Activated B cell treated with CpG ODN at 0.5 μM for 24 hours (primary cell): ENCODE measurements at regions not wholly inside any gene's neighbourhood (a gene's known extent, or its start where the extent isn't known, plus 50 kb on each side); places are given as distances from the start of the nearest gene placed in this dataset.

Experiments used
- ATAC-seq: fragments of 200-7000 bp; cut with Tn5 transposase; one replicate; pipeline ENCODE4 v1.10.0; 2021; ENCODE audit warnings: low read depth, mild to moderate bottlenecking, moderate library complexity
- CTCF ChIA-PET: fragments of 350-600 bp; sonication (Branson Sonifier 250); formaldehyde crosslinking; loops from one replicate; lab custom pipeline; 2021; ENCODE audit warnings: antibody characterized with exemption; lab: Charles Lee
- POLR2A ChIA-PET: fragments of 350-600 bp; sonication (Branson Sonifier 250); formaldehyde crosslinking; loops from one replicate; lab custom pipeline; 2021; ENCODE audit warnings: antibody characterized with exemption; lab: Charles Lee
- DNase-seq: peaks from one replicate; pipeline ENCODE4 v3.0.0; 2022
- H3K27ac Mint-ChIP-seq: one replicate; pipeline ENCODE4 v1.8.0; 2020; ENCODE audit warnings: mixed read lengths
- H3K27me3 Mint-ChIP-seq: one replicate; pipeline ENCODE4 v1.8.0; 2021; ENCODE audit warnings: mixed read lengths
- H3K36me3 Mint-ChIP-seq: one replicate; pipeline ENCODE4 v1.8.0; 2021; ENCODE audit warnings: low read depth, mixed read lengths
- H3K4me1 Mint-ChIP-seq: one replicate; pipeline ENCODE4 v1.8.0; 2021; ENCODE audit warnings: mixed read lengths
- H3K4me3 Mint-ChIP-seq: one replicate; pipeline ENCODE4 v1.8.0; 2020; ENCODE audit warnings: mild to moderate bottlenecking, mixed read lengths
- H3K9me3 Mint-ChIP-seq: one replicate; pipeline ENCODE4 v1.8.0; 2020; ENCODE audit warnings: mixed read lengths
- CTCF ChIP-seq: fragments of 200-600 bp; IDR thresholded peaks from one replicate; pipeline ENCODE4 v1.8.0; 2022; ENCODE audit warnings: antibody characterized with exemption, mild to moderate bottlenecking
- intact Hi-C: fragments of 100-400 bp; cut with micrococcal nuclease; formaldehyde crosslinking; loops from one replicate; pipeline ENCODE4 v1.15.1; 2024

- Mint-ChIP-seq H3K9me3 (no peaks in the 10 kb centered on the region), H3K36me3 (no peaks in the 10 kb centered on the region), H3K4me3 (no peak overlapping the region), H3K4me1 (no peaks in the 10 kb centered on the region), H3K27ac (no peak overlapping the region), H3K27me3 (peaks cover 4% of the 10 kb centered on the region)
- ATAC-seq = no peak
- ChIA-PET CTCF (no interaction called here), POLR2A (no interaction called here)
- no peak for TF ChIP-seq CTCF
- intact Hi-C loops = no loop called here
- DNase-seq = no peak
Measured at GRCh38 chr5:57785946-57786345, 303.3 kb upstream of the ACTBL2 start.

- Mint-ChIP-seq H3K36me3 (no peaks in the 10 kb centered on the region), H3K27me3 (peaks cover 4% of the 10 kb centered on the region), H3K4me3 (no peak overlapping the region), H3K27ac (no peak overlapping the region), H3K9me3 (no peaks in the 10 kb centered on the region), H3K4me1 (no peaks in the 10 kb centered on the region)
- intact Hi-C loops = no loop called here
- ChIA-PET POLR2A (no interaction called here), CTCF (no interaction called here)
- no peak for TF ChIP-seq CTCF
- no peak for ATAC-seq
- no peak for DNase-seq
Measured at GRCh38 chr5:57784121-57784520, 301.5 kb upstream of the ACTBL2 start.

- intact Hi-C loops = no loop called here
- CTCF ChIA-PET = no interaction called here
- no peaks in the 10 kb centered on the region for H3K36me3 Mint-ChIP-seq
- no peaks in the 10 kb centered on the region for H3K4me1 Mint-ChIP-seq
- POLR2A ChIA-PET = no interaction called here
- H3K9me3 Mint-ChIP-seq = no peaks in the 10 kb centered on the region
- peaks cover 4% of the 10 kb centered on the region for H3K27me3 Mint-ChIP-seq
- ATAC-seq = no peak
- DNase-seq = no peak
- no peak overlapping the region for H3K4me3 Mint-ChIP-seq
- TF ChIP-seq CTCF = no peak
- H3K27ac Mint-ChIP-seq = no peak overlapping the region
Measured at GRCh38 chr5:57783693-57784092, 301.1 kb upstream of the ACTBL2 start.

GRCh38 chr5:57780961-57781325, 298.3 kb upstream of the ACTBL2 start:
- ChIA-PET POLR2A (no interaction called here), CTCF (interaction anchor here (4.7 kb wide), 1 partner anchor 680 kb away, joined by 54 read pairs; the partner anchor contains the start of gene PLK2)
- intact Hi-C loops = no loop called here
- Mint-ChIP-seq H3K27ac (no peak overlapping the region), H3K4me1 (no peaks in the 10 kb centered on the region), H3K9me3 (no peaks in the 10 kb centered on the region), H3K27me3 (peaks cover 4% of the 10 kb centered on the region), H3K36me3 (no peaks in the 10 kb centered on the region), H3K4me3 (no peak overlapping the region)
- no peak for TF ChIP-seq CTCF
- DNase-seq = no peak
- no peak for ATAC-seq

- intact Hi-C loops = no loop called here
- ChIA-PET CTCF (interaction anchor here (4.7 kb wide), 1 partner anchor 681 kb away, joined by 54 read pairs; the partner anchor contains the start of gene PLK2), POLR2A (no interaction called here)
- Mint-ChIP-seq H3K4me3 (no peak overlapping the region), H3K4me1 (no peaks in the 10 kb centered on the region), H3K9me3 (no peaks in the 10 kb centered on the region), H3K27me3 (peaks cover 4% of the 10 kb centered on the region), H3K27ac (no peak overlapping the region), H3K36me3 (no peaks in the 10 kb centered on the region)
- TF ChIP-seq CTCF = no peak
- ATAC-seq (no peak), DNase-seq (no peak)
Measured at GRCh38 chr5:57780306-57780960, 297.8 kb upstream of the ACTBL2 start.
